IPS-18a (cell line): ENCODE measurements at regions not wholly inside any gene's neighbourhood (a gene's known extent, or its start where the extent isn't known, plus 50 kb on each side); places are given as distances from the start of the nearest gene placed in this dataset.
"Not testable (repeated sequence)": the region's sequence is repeated elsewhere in the genome, so short reads cannot be mapped to it uniquely, and the experiment has no call there.

Experiments used
- H3K27ac ChIP-seq: one replicate; pipeline ENCODE4 v1.5.1; 2013; ENCODE audit warnings: low read length
- H3K27me3 ChIP-seq: one replicate; pipeline ENCODE4 v1.6.1; 2013; ENCODE audit warnings: mild to moderate bottlenecking, low read length; ENCODE audit not compliant: control insufficient read depth, insufficient read depth
- H3K36me3 ChIP-seq: one replicate; pipeline ENCODE4 v1.6.1; 2013; ENCODE audit warnings: low read depth, low read length; ENCODE audit not compliant: control insufficient read depth
- H3K4me1 ChIP-seq: one replicate; pipeline ENCODE4 v1.6.1; 2013; ENCODE audit warnings: low read depth, low read length; ENCODE audit not compliant: control insufficient read depth
- H3K4me3 ChIP-seq: one replicate; pipeline ENCODE4 v1.5.1; 2013; ENCODE audit warnings: low read length
- H3K9ac ChIP-seq: one replicate; pipeline ENCODE4 v1.6.1; 2013; ENCODE audit warnings: mild to moderate bottlenecking, low read length, moderate library complexity
- H3K9me3 ChIP-seq: one replicate; pipeline ENCODE4 v1.6.1; 2013; ENCODE audit warnings: low read depth, low read length; ENCODE audit not compliant: control insufficient read depth

DNA sequence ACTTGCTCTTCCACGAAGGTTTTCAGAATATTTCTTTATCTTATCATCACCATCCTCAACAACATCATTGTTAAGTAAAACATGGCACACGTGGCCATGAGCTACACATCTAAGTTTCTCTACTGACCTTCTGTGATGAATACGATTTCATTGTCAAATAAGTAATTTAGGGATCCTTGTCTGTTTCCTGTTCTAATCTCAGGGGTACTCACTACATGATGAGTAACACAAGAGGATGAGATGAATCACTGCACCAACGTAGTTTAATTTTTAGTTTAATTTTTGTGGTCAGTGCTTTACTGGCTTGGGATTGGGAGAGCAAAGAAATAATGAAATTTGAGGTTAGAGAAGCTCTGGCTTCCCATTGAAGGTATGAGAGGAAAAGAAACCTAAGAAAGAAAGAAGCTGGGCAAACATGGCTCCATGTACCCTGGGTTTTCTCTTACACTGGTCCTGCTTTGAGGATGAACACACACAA is 461.9 kb upstream of the KLF6 start:
- Histone ChIP-seq H3K4me3 (no peak overlapping the region), H3K4me1 (peaks cover 13% of the 10 kb centered on the region), H3K27me3 (no peaks in the 10 kb centered on the region), H3K27ac (no peak overlapping the region), H3K9me3 (no peaks in the 10 kb centered on the region), H3K36me3 (no peaks in the 10 kb centered on the region), H3K9ac (no peak overlapping the region)

DNA sequence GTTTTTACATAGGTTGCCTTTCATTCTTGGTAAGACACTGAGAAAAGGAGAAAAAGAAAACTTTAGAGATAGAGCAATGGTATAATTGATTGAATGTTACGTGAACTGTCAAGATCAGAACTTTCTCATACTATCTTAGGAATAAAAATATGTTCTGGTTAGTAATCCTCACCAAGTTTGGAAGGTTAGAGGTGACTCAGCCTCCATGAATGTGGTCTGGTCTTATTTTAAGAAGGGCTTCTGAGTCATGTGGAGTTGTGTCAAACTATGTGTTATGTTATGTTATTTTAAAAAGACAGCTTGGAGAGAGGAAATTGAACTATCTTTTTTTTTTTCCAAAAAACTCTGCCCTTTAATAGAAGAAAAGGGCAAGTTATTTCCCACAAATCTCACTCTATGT is 458.6 kb upstream of the KLF6 start:
- H3K4me1 ChIP-seq, result peaks cover 29% of the 10 kb centered on the region
- no peaks in the 10 kb centered on the region for H3K36me3 ChIP-seq
- H3K4me3 ChIP-seq, result no peak overlapping the region
- no peak overlapping the region for H3K27ac ChIP-seq
- H3K9ac ChIP-seq, result no peak overlapping the region
- H3K9me3 ChIP-seq, result no peaks in the 10 kb centered on the region
- H3K27me3 ChIP-seq, result no peaks in the 10 kb centered on the region

GRCh38 chr10:4243169-4243568 is 458.2 kb upstream of the KLF6 start:
- no peaks in the 10 kb centered on the region for H3K9me3 ChIP-seq
- no peak overlapping the region for H3K9ac ChIP-seq
- no peaks in the 10 kb centered on the region for H3K27me3 ChIP-seq
- peaks cover 29% of the 10 kb centered on the region for H3K4me1 ChIP-seq
- no peaks in the 10 kb centered on the region for H3K36me3 ChIP-seq
- no peak overlapping the region for H3K27ac ChIP-seq
- H3K4me3 ChIP-seq, result no peak overlapping the region

DNA sequence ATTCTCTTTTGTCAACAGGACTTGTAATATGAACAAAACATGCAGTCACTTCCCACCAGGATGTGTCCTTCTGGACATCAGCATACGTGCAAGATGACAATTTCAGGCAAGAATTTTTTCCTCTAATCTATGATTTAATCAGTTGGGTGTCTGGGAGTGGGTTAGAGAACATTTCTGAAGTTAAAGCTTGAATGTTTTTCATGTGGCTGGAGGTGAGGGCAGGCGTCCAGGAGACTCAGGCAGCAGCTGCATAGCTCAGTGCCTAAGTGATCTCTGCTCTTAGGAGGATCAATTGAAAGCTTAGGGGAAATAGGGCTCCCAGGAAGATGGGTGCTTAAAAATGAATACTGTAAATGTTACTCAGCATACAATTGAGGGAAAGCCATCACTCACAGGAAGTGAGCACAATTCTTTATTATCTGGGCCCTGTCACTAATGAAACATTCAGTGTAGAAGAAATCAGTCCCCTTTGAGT is 457.6 kb upstream of the KLF6 start:
- H3K9me3 ChIP-seq, result no peaks in the 10 kb centered on the region
- H3K36me3 ChIP-seq, result no peaks in the 10 kb centered on the region
- H3K27me3 ChIP-seq, result no peaks in the 10 kb centered on the region
- no peak overlapping the region for H3K4me3 ChIP-seq
- H3K4me1 ChIP-seq, result peaks cover 29% of the 10 kb centered on the region
- H3K9ac ChIP-seq, result no peak overlapping the region
- H3K27ac ChIP-seq, result no peak overlapping the region

GRCh38 chr10:4241724-4242345 is 456.8 kb upstream of the KLF6 start:
- Histone ChIP-seq H3K4me3 (no peak overlapping the region), H3K36me3 (no peaks in the 10 kb centered on the region), H3K27ac (no peak overlapping the region), H3K4me1 (peaks cover 29% of the 10 kb centered on the region), H3K9ac (no peak overlapping the region), H3K9me3 (no peaks in the 10 kb centered on the region), H3K27me3 (no peaks in the 10 kb centered on the region)

DNA sequence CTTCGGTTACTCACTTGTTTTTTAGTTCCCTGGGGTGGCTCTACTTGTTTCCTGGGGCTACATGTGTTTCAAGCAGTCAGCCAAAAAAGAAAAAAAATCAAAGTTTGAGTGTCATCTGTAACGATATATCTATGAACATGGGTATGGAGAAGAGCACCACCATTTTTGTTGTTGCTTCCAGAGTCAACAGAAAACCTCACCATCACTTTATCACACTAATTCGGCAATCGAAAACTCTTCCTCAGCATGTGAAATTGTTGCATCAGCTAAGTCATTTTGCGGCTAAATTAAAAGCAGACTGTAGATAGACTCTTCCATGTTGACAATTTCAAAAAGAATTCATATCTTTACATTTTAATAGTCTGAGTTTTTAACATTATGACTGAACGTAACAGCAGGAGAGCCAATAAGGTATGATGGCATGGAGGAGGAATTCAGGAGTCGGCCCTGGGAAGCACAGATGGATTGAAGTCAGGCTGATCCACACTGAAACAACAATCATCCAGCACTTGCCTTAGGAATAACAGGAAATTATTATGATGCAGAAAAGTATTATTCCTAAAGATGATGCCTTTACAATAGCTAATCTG is 455.7 kb upstream of the KLF6 start:
- Histone ChIP-seq H3K9me3 (no peaks in the 10 kb centered on the region), H3K9ac (no peak overlapping the region), H3K27ac (no peak overlapping the region), H3K4me3 (no peak overlapping the region), H3K36me3 (no peaks in the 10 kb centered on the region), H3K27me3 (no peaks in the 10 kb centered on the region), H3K4me1 (peaks cover 29% of the 10 kb centered on the region)

- Histone ChIP-seq H3K9me3 (no peaks in the 10 kb centered on the region), H3K9ac (no peak overlapping the region), H3K4me1 (peaks cover 29% of the 10 kb centered on the region), H3K36me3 (no peaks in the 10 kb centered on the region), H3K27me3 (no peaks in the 10 kb centered on the region), H3K4me3 (no peak overlapping the region), H3K27ac (no peak overlapping the region)
These were observed 454.2 kb upstream of the KLF6 start for GRCh38 chr10:4239186-4239585.

DNA sequence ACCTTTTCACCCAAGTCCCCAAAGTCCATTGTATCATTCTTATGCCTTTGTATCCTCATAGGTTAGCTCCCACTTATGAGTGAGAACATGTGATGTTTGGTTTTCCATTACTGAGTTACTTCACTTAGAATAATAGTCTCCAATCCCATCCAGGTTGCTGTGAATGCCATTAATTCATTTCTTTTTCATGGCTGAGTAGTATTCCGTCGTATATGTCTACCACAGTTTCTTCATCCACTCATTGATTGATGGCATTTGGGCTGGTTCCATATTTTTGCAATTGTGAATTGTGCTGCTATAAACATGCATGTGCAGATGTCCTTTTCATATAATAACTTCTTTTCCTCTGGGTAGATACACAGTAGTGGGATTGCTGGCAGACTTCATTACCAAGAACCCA is 451.9 kb upstream of the KLF6 start:
- not testable (repeated sequence) for H3K4me3 ChIP-seq, H3K9me3 ChIP-seq, H3K27me3 ChIP-seq, H3K27ac ChIP-seq, H3K36me3 ChIP-seq, H3K9ac ChIP-seq
- H3K4me1 ChIP-seq, result peaks cover 16% of the 10 kb centered on the region

GRCh38 chr10:4234661-4235060 is 449.7 kb upstream of the KLF6 start:
- Histone ChIP-seq H3K4me1 (no peaks in the 10 kb centered on the region), H3K4me3 (no peak overlapping the region), H3K27me3 (no peaks in the 10 kb centered on the region), H3K36me3 (no peaks in the 10 kb centered on the region), H3K9me3 (no peaks in the 10 kb centered on the region), H3K27ac (no peak overlapping the region), H3K9ac (no peak overlapping the region)

DNA sequence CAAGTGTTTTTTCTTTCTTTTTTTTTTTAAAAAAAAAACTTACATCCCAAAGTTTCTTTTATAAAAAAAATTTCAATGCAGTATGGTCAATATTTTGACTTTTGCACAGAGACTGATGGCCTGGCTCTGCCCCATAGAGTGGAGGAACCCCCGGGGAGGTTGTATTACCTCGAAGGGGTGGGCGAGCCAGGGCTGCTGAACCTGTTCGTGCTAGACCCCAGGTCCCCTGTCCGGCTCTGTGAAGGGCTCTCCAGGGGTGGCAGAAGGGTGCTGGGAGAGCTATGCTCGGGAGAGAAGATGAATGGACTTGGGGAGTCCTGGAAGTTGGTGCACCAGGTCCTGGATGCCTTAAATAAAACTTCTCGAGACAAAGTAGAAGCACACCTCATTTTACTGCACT is 446.4 kb upstream of the KLF6 start:
- H3K27me3 ChIP-seq, result no peaks in the 10 kb centered on the region
- H3K9me3 ChIP-seq, result no peaks in the 10 kb centered on the region
- H3K9ac ChIP-seq, result no peak overlapping the region
- no peaks in the 10 kb centered on the region for H3K36me3 ChIP-seq
- no peaks in the 10 kb centered on the region for H3K4me1 ChIP-seq
- H3K4me3 ChIP-seq, result no peak overlapping the region
- no peak overlapping the region for H3K27ac ChIP-seq

DNA sequence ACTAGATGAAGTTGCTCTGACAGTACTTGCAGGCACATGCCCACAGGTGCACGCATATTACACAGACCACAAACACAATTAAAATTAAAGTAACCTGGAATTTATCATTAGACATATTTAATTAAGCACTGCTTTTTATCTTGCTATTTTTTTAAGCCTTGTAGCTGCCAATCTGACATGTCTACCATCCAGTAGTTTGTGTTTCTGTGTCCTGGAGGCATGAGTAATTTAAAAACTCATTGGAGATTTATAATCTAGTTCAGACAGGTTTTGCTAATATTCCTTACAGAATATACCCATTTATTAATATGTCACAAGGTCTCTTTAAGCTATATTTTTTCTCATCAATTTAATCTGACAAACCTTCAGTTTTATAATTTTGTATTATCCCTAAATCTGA is 445.0 kb upstream of the KLF6 start:
- no peak overlapping the region for H3K9ac ChIP-seq
- no peaks in the 10 kb centered on the region for H3K27me3 ChIP-seq
- no peak overlapping the region for H3K4me3 ChIP-seq
- H3K9me3 ChIP-seq, result no peaks in the 10 kb centered on the region
- no peak overlapping the region for H3K27ac ChIP-seq
- H3K4me1 ChIP-seq, result no peaks in the 10 kb centered on the region
- H3K36me3 ChIP-seq, result no peaks in the 10 kb centered on the region

DNA sequence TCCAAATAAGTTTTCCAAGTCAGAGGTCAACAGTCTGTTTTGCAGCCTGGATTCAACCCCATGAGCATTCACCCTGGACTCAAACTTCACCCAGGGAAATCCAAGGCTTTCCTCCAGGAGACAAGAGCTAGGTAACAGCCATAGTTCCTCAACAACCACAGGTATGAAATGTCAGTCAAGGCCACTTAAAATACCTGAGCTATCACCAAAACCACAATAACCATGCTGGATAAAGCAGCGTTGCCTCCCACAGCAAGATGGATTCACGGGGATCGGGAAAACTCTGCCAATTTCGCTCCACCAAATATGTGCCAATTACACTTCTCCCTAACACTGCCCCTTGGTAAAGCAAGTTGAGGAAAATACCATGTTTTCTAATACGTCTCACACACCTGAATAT is 444.1 kb upstream of the KLF6 start:
- Histone ChIP-seq H3K9ac (no peak overlapping the region), H3K9me3 (no peaks in the 10 kb centered on the region), H3K4me1 (no peaks in the 10 kb centered on the region), H3K27ac (no peak overlapping the region), H3K4me3 (no peak overlapping the region), H3K36me3 (no peaks in the 10 kb centered on the region), H3K27me3 (no peaks in the 10 kb centered on the region)
